ENCODE measurements at regions not wholly inside any gene's neighbourhood (a gene's known extent, or its start where the extent isn't known, plus 50 kb on each side); places are given as distances from the start of the nearest gene placed in this dataset.

- Histone ChIP-seq H3K27me3 (ENCODE audit: control insufficient read depth, insufficient read depth, low read length) (no peaks in the 10 kb centered on the region), H3K4me2 (ENCODE audit: low read length) (no peak overlapping the region), H3K9ac (ENCODE audit: low read depth, low read length) (no peak overlapping the region), H3K4me1 (ENCODE audit: control insufficient read depth, insufficient read depth, low read length) (no peaks in the 10 kb centered on the region), H3K36me3 (ENCODE audit: insufficient read depth, low read length) (no peaks in the 10 kb centered on the region), H3K4me3 (ENCODE audit: low read length) (no peak overlapping the region), H3K9me3 (replicated peaks; ENCODE audit: low read length) (no peaks in the 10 kb centered on the region)
Measured at GRCh38 chr3:20698896-20699295, 512.9 kb upstream of the SGO1 start.

- Histone ChIP-seq H3K27me3 (ENCODE audit: control insufficient read depth, insufficient read depth, low read length) (no peaks in the 10 kb centered on the region), H3K9me3 (replicated peaks; ENCODE audit: low read length) (no peaks in the 10 kb centered on the region), H3K4me1 (ENCODE audit: control insufficient read depth, insufficient read depth, low read length) (no peaks in the 10 kb centered on the region), H3K9ac (ENCODE audit: low read depth, low read length) (no peak overlapping the region), H3K36me3 (ENCODE audit: insufficient read depth, low read length) (no peaks in the 10 kb centered on the region), H3K4me3 (ENCODE audit: low read length) (no peak overlapping the region), H3K4me2 (ENCODE audit: low read length) (no peak overlapping the region)
Measured at GRCh38 chr3:20696388-20697150, 510.6 kb upstream of the SGO1 start.

- H3K4me3 ChIP-seq (ENCODE audit: low read length) = no peak overlapping the region
- no peaks in the 10 kb centered on the region for H3K27me3 ChIP-seq (ENCODE audit: control insufficient read depth, insufficient read depth, low read length)
- no peaks in the 10 kb centered on the region for H3K36me3 ChIP-seq (ENCODE audit: insufficient read depth, low read length)
- H3K9ac ChIP-seq (ENCODE audit: low read depth, low read length) = no peak overlapping the region
- H3K4me1 ChIP-seq (ENCODE audit: control insufficient read depth, insufficient read depth, low read length) = no peaks in the 10 kb centered on the region
- no peaks in the 10 kb centered on the region for H3K9me3 ChIP-seq (replicated peaks; ENCODE audit: low read length)
- no peak overlapping the region for H3K4me2 ChIP-seq (ENCODE audit: low read length)
Measured at GRCh38 chr3:20692675-20693074, 506.7 kb upstream of the SGO1 start.

- Histone ChIP-seq H3K36me3 (ENCODE audit: insufficient read depth, low read length) (no peaks in the 10 kb centered on the region), H3K9me3 (replicated peaks; ENCODE audit: low read length) (no peaks in the 10 kb centered on the region), H3K27me3 (ENCODE audit: control insufficient read depth, insufficient read depth, low read length) (no peaks in the 10 kb centered on the region), H3K4me3 (ENCODE audit: low read length) (no peak overlapping the region), H3K9ac (ENCODE audit: low read depth, low read length) (no peak overlapping the region), H3K4me1 (ENCODE audit: control insufficient read depth, insufficient read depth, low read length) (no peaks in the 10 kb centered on the region), H3K4me2 (ENCODE audit: low read length) (no peak overlapping the region)
Measured at GRCh38 chr3:20683910-20684309, 497.9 kb upstream of the SGO1 start.

DNA sequence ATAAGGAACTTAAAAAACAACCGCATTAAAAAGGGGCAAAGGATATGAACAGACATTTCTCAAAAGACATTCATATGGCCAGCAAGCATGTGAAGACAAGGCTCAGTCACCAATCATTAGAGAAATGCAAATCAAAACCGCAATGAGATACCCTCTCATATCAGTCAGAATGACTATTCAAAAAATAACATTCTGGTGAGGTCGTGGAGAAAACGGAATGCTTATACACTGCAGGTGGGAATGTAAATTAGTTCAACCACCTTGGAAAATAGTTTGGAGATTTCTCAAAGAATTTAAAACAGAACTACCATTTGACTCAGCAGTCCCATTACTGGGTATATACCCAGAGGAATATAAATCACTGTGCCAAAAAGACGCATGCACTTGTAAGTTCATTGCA is 496.6 kb upstream of the SGO1 start:
- no peak overlapping the region for H3K4me2 ChIP-seq (ENCODE audit: low read length)
- H3K4me3 ChIP-seq (ENCODE audit: low read length) = no peak overlapping the region
- no peaks in the 10 kb centered on the region for H3K36me3 ChIP-seq (ENCODE audit: insufficient read depth, low read length)
- no peaks in the 10 kb centered on the region for H3K4me1 ChIP-seq (ENCODE audit: control insufficient read depth, insufficient read depth, low read length)
- H3K9me3 ChIP-seq (replicated peaks; ENCODE audit: low read length) = no peaks in the 10 kb centered on the region
- H3K9ac ChIP-seq (ENCODE audit: low read depth, low read length) = no peak overlapping the region
- H3K27me3 ChIP-seq (ENCODE audit: control insufficient read depth, insufficient read depth, low read length) = no peaks in the 10 kb centered on the region

GRCh38 chr3:20680990-20681628 is 495.1 kb upstream of the SGO1 start:
- H3K36me3 ChIP-seq (ENCODE audit: insufficient read depth, low read length) = no peaks in the 10 kb centered on the region
- H3K27me3 ChIP-seq (ENCODE audit: control insufficient read depth, insufficient read depth, low read length) = no peaks in the 10 kb centered on the region
- no peak overlapping the region for H3K9ac ChIP-seq (ENCODE audit: low read depth, low read length)

DNA sequence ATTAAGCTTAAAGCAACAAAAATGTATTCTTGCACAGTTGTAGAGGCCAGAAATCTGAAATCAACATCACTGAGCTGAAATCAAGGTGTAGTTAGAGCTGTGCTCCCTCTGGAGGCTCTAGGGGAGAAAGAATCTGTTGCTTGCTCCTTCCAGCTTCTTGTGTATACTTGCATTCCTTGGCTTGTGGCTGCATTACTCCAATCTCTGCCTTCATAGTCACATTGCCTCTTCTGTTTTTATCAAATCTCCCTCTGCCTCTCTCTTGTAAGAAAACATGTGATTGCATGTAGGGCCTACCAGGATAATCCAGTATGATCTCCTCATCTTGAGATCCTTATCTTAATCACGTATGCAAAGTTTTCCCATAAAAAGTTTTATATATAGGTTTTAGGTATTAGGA is 487.9 kb upstream of the SGO1 start:
- H3K4me1 ChIP-seq (ENCODE audit: control insufficient read depth, insufficient read depth, low read length) = no peaks in the 10 kb centered on the region
- no peaks in the 10 kb centered on the region for H3K36me3 ChIP-seq (ENCODE audit: insufficient read depth, low read length)
- no peak overlapping the region for H3K4me3 ChIP-seq (ENCODE audit: low read length)
- no peaks in the 10 kb centered on the region for H3K27me3 ChIP-seq (ENCODE audit: control insufficient read depth, insufficient read depth, low read length)
- no peaks in the 10 kb centered on the region for H3K9me3 ChIP-seq (replicated peaks; ENCODE audit: low read length)
- H3K4me2 ChIP-seq (ENCODE audit: low read length) = no peak overlapping the region
- H3K9ac ChIP-seq (ENCODE audit: low read depth, low read length) = no peak overlapping the region

More at GRCh38 chr3:20680990-20681628, 495.1 kb upstream of the SGO1 start:
- Histone ChIP-seq H3K9me3 (replicated peaks; ENCODE audit: low read length) (no peaks in the 10 kb centered on the region), H3K4me2 (ENCODE audit: low read length) (no peak overlapping the region), H3K4me1 (ENCODE audit: control insufficient read depth, insufficient read depth, low read length) (no peaks in the 10 kb centered on the region), H3K4me3 (ENCODE audit: low read length) (no peak overlapping the region)

DNA sequence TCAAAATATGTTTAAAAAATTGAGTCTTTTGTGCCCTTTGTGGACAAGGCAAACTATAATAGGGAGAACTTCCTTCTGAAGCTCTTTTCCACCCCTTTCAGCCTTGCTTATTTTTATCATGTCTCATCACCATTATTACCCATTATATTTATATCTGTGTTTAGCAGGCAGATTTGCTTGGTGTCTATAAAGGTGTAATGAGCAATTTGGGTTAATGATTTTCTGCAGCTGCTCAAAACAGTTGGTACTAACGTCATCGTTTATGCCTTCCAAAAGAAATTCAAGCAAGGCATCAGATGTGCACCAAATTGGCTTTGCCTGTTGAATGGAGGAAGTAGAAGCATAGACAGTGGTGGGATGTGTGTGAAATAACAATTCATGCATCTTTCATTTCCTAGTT is 483.7 kb upstream of the SGO1 start:
- no peaks in the 10 kb centered on the region for H3K27me3 ChIP-seq (ENCODE audit: control insufficient read depth, insufficient read depth, low read length)
- no peak overlapping the region for H3K4me2 ChIP-seq (ENCODE audit: low read length)
- H3K9ac ChIP-seq (ENCODE audit: low read depth, low read length) = no peak overlapping the region
- H3K36me3 ChIP-seq (ENCODE audit: insufficient read depth, low read length) = no peaks in the 10 kb centered on the region
- no peaks in the 10 kb centered on the region for H3K4me1 ChIP-seq (ENCODE audit: control insufficient read depth, insufficient read depth, low read length)
- H3K9me3 ChIP-seq (replicated peaks; ENCODE audit: low read length) = no peaks in the 10 kb centered on the region
- H3K4me3 ChIP-seq (ENCODE audit: low read length) = no peak overlapping the region

GRCh38 chr3:20669184-20669583 is 483.2 kb upstream of the SGO1 start:
- Histone ChIP-seq H3K4me1 (ENCODE audit: control insufficient read depth, insufficient read depth, low read length) (no peaks in the 10 kb centered on the region), H3K4me3 (ENCODE audit: low read length) (no peak overlapping the region), H3K4me2 (ENCODE audit: low read length) (no peak overlapping the region), H3K27me3 (ENCODE audit: control insufficient read depth, insufficient read depth, low read length) (no peaks in the 10 kb centered on the region), H3K9ac (ENCODE audit: low read depth, low read length) (no peak overlapping the region), H3K9me3 (replicated peaks; ENCODE audit: low read length) (no peaks in the 10 kb centered on the region), H3K36me3 (ENCODE audit: insufficient read depth, low read length) (no peaks in the 10 kb centered on the region)

DNA sequence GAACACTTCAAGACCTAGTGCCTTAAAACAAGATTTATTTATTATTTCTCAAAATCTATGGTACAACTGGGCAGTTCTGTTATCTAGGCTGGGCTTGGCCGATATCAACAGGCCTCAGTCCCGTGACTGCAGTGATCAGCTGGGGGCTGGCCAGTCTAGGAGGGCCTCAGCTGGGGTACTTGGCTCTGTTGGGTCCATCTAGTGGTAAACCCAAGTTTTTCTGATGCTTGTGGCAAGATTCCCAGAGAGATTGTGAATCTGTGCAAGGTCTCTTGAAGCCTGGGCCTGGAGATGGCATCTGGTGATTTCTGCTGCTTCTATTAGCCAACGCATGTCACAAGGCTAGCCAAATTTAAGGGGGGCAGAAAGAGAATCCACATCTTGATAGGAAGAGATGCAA is 482.4 kb upstream of the SGO1 start:
- Histone ChIP-seq H3K36me3 (ENCODE audit: insufficient read depth, low read length) (no peaks in the 10 kb centered on the region), H3K9ac (ENCODE audit: low read depth, low read length) (no peak overlapping the region), H3K9me3 (replicated peaks; ENCODE audit: low read length) (no peaks in the 10 kb centered on the region), H3K4me1 (ENCODE audit: control insufficient read depth, insufficient read depth, low read length) (no peaks in the 10 kb centered on the region), H3K4me2 (ENCODE audit: low read length) (no peak overlapping the region), H3K4me3 (ENCODE audit: low read length) (no peak overlapping the region), H3K27me3 (ENCODE audit: control insufficient read depth, insufficient read depth, low read length) (no peaks in the 10 kb centered on the region)

DNA sequence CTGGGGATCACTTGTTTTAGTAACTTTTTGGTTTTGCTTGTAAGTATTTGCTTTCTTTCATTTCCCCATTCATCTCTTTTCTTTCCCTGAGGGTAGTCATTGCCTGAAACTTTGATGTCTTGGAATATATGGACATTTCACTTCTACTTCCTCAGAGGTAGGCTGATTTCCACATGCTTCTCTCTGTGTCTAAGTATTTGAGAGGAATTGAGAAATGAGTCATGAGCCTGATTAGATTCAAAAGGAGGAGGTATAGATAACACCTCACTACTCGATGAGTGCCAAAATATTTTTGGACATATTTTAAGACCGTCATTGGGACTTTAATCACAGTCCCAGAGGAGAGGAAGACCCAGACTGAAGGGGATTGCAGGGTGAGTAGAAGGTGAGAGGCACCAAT is 480.1 kb upstream of the SGO1 start:
- H3K4me1 ChIP-seq (ENCODE audit: control insufficient read depth, insufficient read depth, low read length) = no peaks in the 10 kb centered on the region
- no peak overlapping the region for H3K9ac ChIP-seq (ENCODE audit: low read depth, low read length)
- H3K4me3 ChIP-seq (ENCODE audit: low read length) = no peak overlapping the region
- H3K9me3 ChIP-seq (replicated peaks; ENCODE audit: low read length) = no peaks in the 10 kb centered on the region
- H3K27me3 ChIP-seq (ENCODE audit: control insufficient read depth, insufficient read depth, low read length) = no peaks in the 10 kb centered on the region
- no peaks in the 10 kb centered on the region for H3K36me3 ChIP-seq (ENCODE audit: insufficient read depth, low read length)
- no peak overlapping the region for H3K4me2 ChIP-seq (ENCODE audit: low read length)

- Histone ChIP-seq H3K36me3 (ENCODE audit: insufficient read depth, low read length) (no peaks in the 10 kb centered on the region), H3K4me2 (ENCODE audit: low read length) (no peak overlapping the region)
Measured at GRCh38 chr3:20658491-20658890, 472.5 kb upstream of the SGO1 start.

More at GRCh38 chr3:20658491-20658890, 472.5 kb upstream of the SGO1 start:
- H3K9me3 ChIP-seq (replicated peaks; ENCODE audit: low read length) = no peaks in the 10 kb centered on the region
- no peaks in the 10 kb centered on the region for H3K27me3 ChIP-seq (ENCODE audit: control insufficient read depth, insufficient read depth, low read length)
- H3K4me1 ChIP-seq (ENCODE audit: control insufficient read depth, insufficient read depth, low read length) = no peaks in the 10 kb centered on the region
- no peak overlapping the region for H3K4me3 ChIP-seq (ENCODE audit: low read length)
- no peak overlapping the region for H3K9ac ChIP-seq (ENCODE audit: low read depth, low read length)
